Activated effector memory CD4-positive, alpha-beta T cell treated with anti-CD3 and anti-CD28 coated beads, Interleukin-2, amount 50 U/mL, for 16 hours (primary cell): ENCODE measurements at regions not wholly inside any gene's neighbourhood (a gene's known extent, or its start where the extent isn't known, plus 50 kb on each side); places are given as distances from the start of the nearest gene placed in this dataset.
"Not testable (repeated sequence)": the region's sequence is repeated elsewhere in the genome, so short reads cannot be mapped to it uniquely, and the experiment has no call there.

ENCODE experiments used
- DNase-seq: peaks from one replicate; pipeline ENCODE4 v3.0.0-alpha.2; 2020

DNA sequence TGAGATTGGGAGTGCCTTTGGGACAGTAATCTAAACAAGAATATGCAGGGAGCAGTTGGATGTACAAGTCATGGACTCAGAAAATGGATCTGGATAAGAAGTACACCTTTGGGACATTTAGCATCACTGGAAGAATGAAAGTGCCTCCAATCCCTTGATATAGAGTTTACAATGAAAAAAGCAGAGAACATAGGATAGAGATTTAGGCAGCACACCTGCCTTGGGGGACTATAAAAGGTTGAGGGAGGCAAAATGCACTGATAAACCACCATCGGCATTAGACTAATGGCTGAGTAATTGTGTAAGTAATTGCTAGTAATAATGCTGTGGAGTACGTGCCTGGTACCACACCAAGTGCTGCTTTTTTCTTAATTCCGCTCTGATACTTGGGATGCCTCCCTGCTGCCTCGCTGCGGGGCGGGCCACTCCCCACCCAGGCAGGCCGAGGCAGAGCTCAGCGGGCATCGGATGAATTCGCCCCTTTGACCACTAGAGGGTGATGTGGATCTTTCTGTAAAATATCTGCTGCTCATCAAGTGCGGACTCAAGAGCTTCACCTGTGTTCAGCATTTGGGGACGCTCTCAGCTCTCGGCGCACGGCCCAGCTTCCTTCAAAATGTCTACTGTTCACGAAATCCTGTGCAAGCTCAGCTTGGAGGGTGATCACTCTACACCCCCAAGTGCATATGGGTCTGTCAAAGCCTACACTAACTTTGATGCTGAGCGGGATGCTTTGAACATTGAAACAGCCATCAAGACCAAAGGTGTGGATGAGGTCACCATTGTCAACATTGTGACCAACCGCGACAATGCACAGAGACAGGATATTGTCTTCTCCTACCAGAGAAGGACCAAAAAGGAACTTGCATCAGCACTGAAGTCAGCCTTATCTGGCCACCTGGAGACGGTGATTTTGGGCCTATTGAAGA, 99.9 kb downstream of the ANKRD18B start:
- DNase-seq: peak; percentile 85

DNA sequence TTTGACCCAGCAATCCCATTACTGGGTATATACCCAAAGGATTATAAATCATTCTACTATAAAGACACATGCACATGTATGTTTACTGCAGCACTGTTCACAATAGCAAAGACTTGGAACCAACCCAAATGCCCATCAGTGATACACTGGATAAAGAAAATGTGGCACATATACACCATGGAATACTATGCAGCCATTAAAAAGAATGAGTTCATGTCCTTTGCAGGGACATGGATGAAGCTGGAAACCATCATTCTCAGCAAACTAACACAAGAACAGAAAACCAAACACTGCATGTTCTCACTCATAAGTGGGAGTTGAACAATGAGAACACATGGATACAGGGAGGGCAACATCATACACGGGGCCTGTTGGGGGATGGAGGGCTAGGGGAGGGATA, 104.3 kb downstream of the ANKRD18B start:
- DNase-seq: not testable (repeated sequence)

DNA sequence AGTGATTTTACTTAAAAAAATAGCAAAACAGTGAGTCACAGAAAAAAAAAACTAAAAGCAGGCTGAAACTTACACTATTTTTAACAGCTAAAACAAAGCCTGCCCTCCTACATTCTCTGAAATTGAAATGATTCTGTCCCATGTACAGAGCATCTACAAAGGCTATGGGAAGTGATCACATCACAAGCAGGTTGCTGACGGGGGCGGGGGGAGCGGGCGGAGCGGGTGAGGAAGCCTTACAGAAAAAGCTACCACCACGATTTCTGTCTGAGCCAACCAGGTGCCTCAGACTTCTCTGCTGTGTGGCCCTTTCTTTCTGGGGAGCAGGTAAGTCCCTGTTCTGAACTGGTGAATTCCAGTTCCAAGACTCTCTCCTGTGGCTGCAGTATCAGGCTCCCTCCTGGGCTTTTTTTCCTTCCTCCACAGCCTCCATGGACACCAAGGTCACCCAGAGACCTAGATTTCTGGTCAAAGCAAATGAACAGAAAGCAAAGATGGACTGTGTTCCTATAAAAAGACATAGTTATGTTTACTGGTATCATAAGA, 104.9 kb downstream of the ANKRD18B start:
- DNase-seq: no peak

DNA sequence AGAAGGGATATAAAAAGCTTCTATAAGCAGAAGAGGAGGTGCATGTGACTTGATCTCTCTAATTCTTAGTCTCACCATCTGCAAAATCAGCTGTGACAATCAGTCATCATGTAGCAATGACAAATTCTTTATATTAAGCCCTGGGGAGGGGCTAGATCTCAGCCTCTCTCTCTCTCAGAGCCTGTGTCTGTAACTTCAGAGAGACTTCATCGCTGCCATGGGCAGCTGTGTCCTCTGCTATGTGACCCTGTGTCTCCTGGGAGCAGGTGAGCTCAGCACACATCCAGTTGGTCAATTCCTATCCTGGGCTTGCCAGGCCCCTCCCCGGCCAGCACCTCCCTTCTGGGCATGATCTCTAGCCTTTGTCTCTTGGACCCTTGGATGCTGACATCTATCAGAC, 109.6 kb downstream of the ANKRD18B start:
- DNase-seq: no peak

DNA sequence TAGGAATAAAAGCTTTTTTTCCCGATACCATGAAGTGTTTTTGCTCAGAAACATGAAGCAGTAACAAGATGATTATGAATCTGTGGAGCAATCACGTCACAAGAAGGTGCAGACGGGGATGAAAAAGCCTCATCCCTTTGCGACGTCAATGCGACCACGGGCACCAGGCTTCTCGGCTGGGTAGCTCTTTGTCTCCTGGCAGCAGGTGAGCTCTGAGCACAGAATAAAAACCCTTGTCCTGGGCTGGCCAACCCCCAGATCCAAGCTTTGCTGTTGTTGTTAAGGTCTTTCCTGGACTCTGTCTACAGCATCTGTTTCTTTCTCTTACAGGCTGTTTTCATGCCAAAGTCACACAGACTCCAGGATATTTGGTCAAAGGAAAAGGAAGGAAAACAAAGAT, 113.8 kb downstream of the ANKRD18B start:
- DNase-seq: no peak

DNA sequence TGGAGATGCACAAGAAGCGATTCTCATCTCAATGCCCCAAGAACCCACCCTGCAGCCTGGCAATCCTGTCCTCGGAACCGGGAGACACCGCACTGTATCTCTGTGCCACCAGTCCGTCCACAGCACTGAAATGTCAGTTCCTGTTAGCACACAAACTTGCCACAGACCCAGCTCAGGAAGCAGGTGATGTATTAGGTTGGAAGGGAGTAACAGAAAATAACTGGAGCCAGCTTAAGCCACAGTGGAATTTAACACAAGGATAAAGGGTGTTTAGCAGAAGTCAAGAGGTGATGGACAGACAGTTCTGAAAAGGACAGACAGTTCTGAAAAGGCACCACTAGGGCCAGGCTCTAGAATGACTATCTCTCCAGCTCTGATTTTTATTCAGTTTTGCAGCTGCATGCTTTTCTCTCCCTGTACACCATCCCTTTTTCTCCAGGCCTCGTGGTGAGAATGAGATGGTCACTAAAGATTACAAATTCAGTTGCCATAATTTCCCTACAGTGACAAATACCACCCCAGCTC, 114.4 kb downstream of the ANKRD18B start:
- no peak for DNase-seq

DNA sequence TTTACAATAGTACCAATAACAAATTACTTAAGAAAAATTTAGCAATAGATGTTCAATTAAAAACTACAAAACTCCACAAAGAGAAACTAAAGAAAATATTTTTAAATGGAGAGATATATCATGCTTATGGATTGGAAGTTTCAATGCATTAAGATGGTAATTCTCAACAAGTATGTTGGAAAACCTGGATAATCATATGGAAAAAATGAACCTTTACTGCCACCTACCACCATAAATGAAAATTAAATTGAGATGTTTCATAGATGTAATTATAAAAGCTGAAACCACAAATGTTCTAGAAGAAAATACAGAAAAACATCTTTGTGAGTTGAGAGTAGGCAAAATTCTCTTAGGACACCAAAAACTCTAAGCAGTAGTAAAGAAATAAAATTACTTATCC, 121.7 kb downstream of the ANKRD18B start:
- DNase-seq: no peak

DNA sequence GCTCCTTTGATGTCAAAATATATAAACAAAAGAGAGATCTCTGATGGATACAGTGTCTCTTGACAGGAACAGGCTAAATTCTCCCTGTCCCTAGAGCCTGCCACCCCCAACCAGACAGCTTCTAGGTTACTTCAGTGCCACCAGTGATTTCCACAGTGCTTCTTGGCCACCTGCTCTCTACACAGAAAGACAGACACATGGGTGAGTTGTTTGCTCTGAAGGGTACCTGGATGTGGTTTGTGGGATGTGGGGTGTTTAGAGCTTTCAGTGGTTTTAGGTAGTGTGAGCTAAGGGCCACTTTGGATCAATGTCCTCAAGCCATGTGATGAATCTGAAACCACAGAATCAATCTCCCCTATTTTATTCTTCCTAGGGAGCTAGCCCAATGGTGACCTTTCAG, 125.4 kb downstream of the ANKRD18B start:
- no peak for DNase-seq

DNA sequence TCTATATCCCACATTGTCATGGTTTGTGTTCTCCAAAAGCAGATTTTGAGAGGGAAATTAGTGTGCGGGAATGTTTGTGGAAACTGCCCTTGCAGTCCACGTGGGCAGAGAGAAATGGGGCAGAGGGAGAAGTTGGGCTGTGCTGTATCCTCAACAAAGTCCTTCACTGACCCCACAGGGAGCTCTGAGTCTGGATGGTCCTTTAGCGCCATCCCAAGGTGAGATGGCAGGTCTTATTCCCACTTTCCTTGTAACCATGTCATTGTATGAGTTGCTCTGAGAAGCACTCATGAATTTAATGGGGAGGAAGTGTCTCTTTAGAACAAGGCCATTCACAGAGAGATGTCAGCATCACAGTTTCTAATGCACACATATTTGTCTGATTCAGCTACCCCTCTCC, 127.1 kb downstream of the ANKRD18B start:
- DNase-seq: no peak

DNA sequence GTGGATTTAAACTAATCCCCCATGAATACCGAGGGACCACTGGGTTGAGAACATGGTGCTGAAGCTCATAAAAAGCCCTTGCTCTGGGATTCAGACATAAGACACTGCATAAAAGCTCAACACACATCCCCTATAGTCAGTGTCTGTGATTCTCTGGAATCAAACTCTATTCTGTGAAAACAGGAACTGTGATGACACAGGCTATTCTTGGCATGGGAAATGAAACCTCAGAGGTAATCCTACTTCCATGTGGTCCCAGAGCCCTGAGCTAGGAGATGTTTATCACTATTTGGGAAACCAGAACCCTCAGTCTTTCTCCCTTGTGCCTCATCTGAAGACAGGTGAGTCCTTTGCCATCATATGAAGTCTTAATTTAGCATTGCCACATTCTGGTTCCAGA, 135.4 kb upstream of the PRSS3 start:
- DNase-seq: no peak

DNA sequence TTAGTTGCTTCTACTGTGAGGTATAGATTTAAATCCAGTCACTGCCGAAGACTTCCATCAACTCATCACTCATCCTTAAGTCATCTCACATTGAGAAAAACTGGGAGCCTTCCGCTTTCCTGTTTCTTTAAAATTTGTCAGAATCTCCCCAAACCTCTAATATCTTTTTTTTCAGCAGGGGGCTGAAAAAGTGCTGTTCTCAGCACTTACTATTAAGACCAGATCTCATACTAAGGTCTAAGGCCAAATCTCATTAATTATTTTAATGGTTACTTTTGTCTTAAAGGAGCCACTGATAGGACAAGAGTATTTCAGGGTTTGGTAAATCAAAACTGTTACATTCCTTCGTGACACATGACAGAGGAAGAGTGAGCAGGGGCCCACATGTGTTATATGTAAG, 134.6 kb upstream of the PRSS3 start:
- no peak for DNase-seq

DNA sequence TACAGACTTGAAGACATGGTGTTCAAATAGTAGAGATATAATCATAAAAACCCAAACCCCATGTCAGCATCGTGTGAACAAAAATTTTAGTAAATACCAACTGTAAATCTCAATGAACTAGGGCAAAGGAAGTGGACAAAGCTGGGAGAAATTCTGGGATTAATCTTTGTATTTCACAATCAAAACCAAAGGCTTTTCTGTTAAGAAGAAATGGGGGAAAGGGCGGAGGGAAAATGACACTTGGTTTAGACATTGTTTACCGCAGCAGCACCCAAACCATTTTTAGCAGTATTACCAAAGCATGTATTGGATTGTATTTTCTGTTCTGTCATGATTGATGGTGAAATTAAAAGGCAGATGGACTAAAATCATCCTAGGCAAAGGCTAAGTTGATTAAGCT, 134.2 kb upstream of the PRSS3 start:
- DNase-seq: no peak

DNA sequence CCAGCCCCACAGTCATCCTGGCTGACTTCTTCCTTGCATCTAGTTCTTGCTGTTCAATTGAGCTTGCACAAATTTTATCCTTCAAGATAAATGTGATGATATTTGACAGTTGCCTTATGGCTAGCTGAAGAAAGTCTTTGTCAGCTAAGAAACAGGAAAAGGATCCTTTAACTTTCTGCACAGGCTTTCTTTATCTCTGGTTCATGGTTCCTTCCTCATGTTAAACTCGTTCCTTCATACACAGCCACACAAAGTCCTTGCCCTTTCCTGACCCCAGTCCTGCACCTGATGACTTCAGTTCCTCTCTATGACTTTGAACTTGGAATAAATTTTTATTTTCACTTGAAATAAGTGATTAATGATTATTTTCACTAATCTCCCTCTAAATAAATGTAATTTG, 132.5 kb upstream of the PRSS3 start:
- no peak for DNase-seq

DNA sequence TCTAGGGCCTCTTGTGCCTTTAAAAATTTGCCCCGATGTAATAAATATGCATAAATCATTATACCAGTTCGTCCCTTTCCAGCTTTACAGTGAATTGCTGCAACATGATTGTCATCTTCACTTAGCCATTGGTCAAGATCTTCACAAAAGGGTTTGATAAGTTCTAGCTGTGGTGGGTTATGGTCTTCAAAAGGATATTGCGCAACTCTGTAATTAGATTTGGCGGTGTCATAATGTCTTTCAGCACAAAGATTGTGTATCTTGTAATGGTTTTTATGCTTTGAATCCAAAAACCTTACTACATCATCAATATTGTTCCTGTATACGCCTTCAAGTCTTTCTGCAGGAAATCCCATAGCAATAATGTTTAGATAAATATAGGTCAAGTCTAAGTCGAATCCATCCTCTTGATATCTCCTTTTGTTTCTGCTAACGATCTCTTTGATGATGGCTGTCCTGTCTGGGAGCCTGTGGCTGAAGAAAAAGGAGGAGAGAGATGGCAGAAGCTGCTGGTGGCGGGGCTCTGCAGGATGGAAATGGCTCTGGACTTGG, 119.1 kb upstream of the PRSS3 start:
- not testable (repeated sequence) for DNase-seq

DNA sequence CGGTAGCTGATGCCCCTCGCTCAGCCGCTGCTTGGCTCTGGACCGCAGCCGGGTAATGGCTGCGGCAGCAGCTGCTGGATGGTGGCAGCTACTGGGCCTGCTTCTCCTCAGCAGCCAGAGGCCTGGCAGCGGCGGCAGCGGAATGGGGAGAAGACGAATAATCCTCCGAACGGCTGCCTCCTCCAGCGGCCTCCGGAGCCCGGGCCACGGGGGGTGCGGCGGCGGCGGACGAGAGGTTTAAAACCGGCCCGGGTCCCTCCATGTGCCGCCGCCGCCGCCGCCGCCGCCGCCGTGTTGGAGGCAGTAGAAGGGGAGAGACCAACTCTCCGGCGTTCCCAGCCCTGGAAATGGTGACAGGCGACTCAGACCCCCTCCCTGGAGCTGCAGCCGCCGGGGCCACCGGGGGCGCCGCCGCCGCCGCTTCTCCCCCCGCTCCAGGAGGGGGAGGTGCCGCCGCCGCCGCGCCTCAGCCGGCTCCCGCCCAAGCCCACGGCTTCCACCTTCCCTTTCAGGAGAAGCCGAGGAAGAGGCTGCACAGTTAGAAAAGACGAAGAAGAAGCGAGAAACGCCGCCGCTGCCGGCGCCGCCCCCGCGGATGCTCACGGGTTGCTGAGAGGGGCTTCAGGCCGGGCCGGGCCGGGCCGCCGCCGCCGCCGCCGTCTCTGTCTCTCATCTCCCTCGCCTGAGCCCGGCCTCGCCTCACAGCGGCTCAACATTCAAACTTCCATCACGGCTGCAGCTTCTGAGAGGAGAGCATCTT, 118.4 kb upstream of the PRSS3 start:
- peak; percentile 68 for DNase-seq

DNA sequence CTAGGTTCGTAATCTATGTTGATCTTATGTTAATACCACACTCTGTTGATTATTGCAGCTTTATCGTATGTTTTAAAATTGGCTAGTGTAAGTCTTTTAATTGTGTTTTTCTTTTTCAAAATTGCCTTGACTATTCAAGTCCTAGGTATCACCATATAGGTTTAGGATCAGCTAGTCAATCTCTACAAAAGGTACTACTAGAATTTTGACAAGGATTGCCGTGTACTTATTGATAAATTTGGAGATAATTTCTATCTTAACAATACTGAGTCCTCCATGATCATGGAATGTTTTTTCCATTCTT, 117.9 kb upstream of the PRSS3 start:
- no peak for DNase-seq

DNA sequence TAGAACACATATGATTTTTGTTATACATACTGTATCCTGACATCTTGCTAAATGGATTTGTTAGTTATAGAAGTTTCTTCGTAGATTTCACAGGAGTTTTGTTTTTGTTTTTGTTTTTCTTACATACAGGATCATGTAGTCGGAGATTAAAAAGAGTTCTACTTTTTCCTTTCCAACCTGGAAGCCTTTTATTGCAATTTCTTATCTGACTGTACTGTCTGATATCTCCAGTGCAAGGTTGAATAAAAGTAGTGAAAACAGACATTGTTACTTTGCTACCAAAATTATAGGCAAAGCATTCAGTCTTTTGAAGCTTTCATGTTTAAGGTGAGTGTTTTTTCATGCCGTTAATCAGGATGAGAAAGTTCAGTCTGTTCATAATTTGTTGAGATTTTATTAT, 117.4 kb upstream of the PRSS3 start:
- no peak for DNase-seq

DNA sequence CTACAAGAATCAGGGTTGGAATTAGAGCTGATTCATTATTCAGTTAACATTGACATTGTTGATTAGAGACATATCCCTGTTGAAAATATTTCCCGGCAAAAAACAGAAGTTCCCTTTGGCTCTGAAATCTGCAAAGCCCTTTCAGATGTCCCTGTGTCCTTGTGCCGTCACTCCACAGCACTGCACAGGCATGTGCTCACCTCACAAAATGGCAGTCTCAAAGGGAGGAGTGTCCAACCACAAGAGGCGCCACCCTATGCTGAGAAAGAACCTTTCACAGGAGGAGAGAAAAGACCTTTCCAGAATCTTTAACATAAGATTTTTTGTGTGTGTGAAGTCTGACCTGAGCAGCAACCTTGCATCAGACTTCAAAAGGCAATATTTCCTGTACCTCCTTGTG, 112.8 kb upstream of the PRSS3 start:
- DNase-seq: no peak

DNA sequence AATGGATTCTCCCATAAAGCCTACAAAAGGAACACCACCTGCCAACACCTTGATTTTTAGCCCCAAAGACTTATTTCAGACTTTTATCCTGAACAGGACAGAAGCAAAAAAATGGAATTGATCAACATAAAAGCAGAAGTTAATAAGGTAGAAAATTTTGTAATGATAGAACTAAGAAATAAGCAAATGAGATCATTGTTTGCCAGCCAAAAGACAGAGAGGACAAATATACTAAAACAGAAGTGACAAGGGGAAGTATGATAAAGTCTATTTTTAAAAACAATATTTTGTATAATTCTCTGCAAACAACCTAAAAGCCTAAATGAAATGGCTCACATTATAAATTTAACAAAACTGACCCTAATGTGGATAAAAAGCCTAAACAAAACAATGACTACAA, 110.5 kb upstream of the PRSS3 start:
- no peak for DNase-seq

DNA sequence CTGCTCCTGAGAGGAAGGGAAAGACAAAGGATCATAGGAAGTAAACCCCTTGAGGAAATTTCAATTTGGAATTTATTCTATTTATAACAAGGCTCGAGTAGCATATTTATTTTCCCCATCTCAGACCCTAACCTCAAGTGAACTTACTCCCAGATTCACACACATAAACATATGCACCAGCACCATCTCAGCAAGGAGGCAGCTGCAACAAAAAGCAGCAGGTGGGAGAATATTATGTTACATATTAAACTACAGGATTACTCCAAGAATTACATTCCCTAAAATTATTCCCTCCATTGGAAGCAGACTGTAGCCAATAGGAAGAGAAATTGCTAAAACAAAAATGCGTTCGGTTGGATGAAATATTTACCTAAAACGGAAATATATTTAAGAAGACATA, 108.4 kb upstream of the PRSS3 start:
- no peak for DNase-seq

DNA sequence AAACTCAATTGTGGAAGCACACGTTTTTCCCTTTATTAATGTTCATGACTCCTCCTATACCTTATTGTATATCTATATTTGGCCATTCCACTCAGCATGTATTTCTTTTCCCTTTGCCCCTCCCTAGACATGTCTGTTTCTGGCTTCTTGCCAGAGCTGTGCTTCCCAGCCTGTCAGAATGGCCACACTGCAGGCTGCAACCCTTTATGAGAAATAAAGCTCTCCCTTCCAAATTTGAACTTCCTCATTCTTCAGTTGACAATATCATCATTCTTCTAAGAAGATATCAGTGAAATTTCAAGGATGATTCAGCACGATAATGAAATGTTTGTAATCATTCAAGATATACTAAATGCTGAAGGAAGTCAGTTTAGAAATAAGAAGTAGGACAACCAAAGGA, 107.6 kb upstream of the PRSS3 start:
- DNase-seq: no peak

DNA sequence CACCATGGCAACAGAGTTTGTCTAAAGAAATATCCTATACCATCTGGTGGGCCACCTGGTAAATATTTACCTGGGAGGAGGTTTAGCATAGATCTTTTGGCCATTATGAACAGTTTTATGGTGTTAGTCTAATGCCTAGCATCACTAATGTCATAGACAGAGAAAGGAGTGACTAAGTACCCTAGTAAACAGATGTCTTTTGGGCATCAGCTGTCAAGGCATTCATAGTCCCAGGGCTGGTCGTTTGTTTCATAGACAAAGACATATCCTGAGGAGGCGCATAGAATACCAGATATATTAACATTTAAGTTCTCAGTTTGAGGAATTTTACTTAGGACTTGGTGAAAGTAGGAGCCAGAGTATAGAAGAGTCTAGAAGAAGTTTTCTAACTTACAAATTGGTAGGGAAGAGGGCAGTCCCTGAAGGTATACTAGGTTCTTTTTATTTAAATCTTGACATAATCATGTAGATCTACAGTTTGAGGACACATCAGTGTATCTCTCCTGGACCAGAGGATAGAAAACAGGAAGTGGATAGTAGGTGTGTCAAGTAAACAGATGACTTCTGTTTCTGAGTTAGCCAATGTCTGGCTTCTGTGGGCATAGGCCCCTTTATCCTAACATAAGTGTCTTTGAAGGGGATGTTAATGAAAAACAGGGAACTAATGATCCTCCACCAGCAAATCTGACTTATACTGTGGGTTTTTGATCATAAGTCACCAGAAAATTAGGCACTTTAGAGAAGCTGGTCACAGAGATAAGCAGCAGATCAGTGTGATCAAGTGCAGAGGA, 105.0 kb upstream of the PRSS3 start:
- DNase-seq: no peak

DNA sequence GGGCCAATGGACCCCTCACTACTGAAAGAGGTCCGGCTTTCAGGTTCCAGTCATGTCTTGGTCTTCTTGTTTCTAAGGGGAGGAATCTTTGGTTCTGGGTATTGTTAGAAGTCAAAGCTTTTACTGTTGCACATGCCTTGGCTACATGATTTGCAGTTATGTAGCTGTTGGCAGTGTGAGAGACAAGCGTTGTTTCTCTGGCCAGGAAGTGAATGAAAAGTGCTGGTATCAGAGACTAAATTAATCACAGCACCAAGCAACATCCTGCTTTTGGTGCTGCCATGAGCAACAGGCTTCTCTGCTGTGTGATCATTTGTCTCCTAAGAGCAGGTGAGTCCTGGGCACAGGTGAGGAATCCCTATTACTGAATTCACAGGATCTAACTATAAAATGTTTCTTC, 100.1 kb upstream of the PRSS3 start:
- no peak for DNase-seq
